ENCODE measurements at regions not wholly inside any gene's neighbourhood (a gene's known extent, or its start where the extent isn't known, plus 50 kb on each side); places are given as distances from the start of the nearest gene placed in this dataset.
"Not testable (repeated sequence)": the region's sequence is repeated elsewhere in the genome, so short reads cannot be mapped to it uniquely, and the experiment has no call there.

DNA sequence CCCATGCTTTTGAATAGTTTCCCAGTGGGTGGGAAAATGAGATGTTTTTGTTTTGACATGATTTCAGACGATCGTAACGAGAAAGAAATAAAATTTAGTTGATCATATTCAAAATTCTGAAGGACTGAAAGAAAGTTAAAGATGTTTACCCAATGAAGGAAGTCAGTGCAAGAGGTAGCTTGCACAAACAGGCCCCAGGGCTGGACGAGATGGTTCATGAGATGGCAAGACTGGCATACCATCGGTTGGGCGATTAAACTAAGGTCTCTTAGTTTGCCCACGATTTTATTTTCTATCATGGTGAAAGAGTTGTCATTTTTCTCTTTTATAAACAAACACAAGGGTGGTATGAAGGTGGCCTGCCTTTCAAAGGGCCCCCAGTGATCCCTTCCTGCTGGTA, 124.5 kb upstream of the TBX5 start:
- ChIA-PET CTCF (no interaction called here), POLR2A (interaction anchor here (0.6 kb wide), 1 partner anchor 1398 kb away, joined by 4 read pairs; no protein-coding TSS in a partner anchor)
- BruUV-seq (replicated peaks), result no TSS peak
- DNase-seq (ENCODE audit: unreplicated experiment), result no peak
- TF ChIP-seq, protein P1, sequence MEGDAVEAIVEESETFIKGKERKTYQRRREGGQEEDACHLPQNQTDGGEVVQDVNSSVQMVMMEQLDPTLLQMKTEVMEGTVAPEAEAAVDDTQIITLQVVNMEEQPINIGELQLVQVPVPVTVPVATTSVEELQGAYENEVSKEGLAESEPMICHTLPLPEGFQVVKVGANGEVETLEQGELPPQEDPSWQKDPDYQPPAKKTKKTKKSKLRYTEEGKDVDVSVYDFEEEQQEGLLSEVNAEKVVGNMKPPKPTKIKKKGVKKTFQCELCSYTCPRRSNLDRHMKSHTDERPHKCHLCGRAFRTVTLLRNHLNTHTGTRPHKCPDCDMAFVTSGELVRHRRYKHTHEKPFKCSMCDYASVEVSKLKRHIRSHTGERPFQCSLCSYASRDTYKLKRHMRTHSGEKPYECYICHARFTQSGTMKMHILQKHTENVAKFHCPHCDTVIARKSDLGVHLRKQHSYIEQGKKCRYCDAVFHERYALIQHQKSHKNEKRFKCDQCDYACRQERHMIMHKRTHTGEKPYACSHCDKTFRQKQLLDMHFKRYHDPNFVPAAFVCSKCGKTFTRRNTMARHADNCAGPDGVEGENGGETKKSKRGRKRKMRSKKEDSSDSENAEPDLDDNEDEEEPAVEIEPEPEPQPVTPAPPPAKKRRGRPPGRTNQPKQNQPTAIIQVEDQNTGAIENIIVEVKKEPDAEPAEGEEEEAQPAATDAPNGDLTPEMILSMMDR (IDR thresholded peaks at IDR 0.05; ENCODE audit: unreplicated experiment), result no peak
- Mint-ChIP-seq H3K9me3 (ENCODE audit: unreplicated experiment) (no peaks in the 10 kb centered on the region), H3K4me1 (ENCODE audit: insufficient read depth, unreplicated experiment) (no peaks in the 10 kb centered on the region), H3K27ac (ENCODE audit: low read depth, unreplicated experiment) (no peak overlapping the region), H3K36me3 (ENCODE audit: insufficient read depth, unreplicated experiment) (no peaks in the 10 kb centered on the region), H3K27me3 (ENCODE audit: insufficient read depth, unreplicated experiment) (peaks cover 6% of the 10 kb centered on the region), H3K4me3 (ENCODE audit: unreplicated experiment) (no peak overlapping the region)
- intact Hi-C loops (cut with micrococcal nuclease), result no loop called here

DNA sequence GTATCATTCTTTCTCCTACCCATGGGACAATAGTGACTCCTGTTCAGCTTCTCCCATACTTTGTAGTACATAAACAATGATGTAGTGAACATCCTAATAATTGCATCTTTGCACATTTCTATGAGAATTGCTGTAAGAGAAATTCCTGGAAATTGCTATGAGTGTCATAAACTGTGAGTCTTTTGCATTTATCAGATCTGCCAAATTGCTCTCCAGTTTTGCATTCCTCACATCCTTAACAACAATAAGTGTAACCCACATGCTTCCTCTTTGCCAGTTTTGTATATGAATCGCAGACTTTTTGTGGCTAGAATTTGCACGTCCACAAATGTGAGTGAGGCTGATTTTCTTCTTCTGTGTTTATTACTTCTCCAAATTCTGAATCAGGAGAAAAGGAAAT, 124.0 kb upstream of the TBX5 start:
- peaks cover 2% of the 10 kb centered on the region for H3K27me3 Mint-ChIP-seq (ENCODE audit: insufficient read depth, unreplicated experiment)
- ChIA-PET POLR2A (interaction anchor here (0.5 kb wide), 1 partner anchor 9 kb away, joined by 3 read pairs; no protein-coding TSS in a partner anchor), CTCF (interaction anchor here (1.0 kb wide), 1 partner anchor 549 kb away, joined by 3 read pairs; no protein-coding TSS in a partner anchor)
- TF ChIP-seq, protein P1 (IDR thresholded peaks at IDR 0.05; ENCODE audit: unreplicated experiment), result no peak
- intact Hi-C loops (cut with micrococcal nuclease), result no loop called here
- BruUV-seq (replicated peaks), result no TSS peak
- no peaks in the 10 kb centered on the region for H3K36me3 Mint-ChIP-seq (ENCODE audit: insufficient read depth, unreplicated experiment)
- no peaks in the 10 kb centered on the region for H3K9me3 Mint-ChIP-seq (ENCODE audit: unreplicated experiment)
- H3K4me3 Mint-ChIP-seq (ENCODE audit: unreplicated experiment), result no peak overlapping the region
- no peak overlapping the region for H3K27ac Mint-ChIP-seq (ENCODE audit: low read depth, unreplicated experiment)
- H3K4me1 Mint-ChIP-seq (ENCODE audit: insufficient read depth, unreplicated experiment), result no peaks in the 10 kb centered on the region
- no peak for DNase-seq (ENCODE audit: unreplicated experiment)

DNA sequence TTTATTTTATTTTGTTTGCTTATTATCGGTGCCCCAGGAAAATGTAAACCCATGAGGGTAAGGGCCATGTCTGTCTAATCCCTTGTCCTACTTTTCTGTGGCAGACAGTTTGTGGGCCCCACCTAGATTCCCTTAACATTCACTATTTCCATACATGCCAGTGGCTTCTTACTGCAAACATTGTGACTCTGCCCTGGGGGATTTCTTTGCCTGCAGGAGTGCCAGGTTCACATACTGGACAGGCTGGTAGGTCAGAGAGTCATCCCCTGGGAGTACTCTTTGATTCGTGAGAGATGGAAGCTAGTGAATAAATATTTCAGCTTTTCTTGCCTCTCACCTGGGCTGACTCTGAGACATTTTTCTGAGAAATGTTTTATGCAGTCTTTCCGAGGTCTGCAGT, 122.8 kb upstream of the TBX5 start:
- DNase-seq (ENCODE audit: unreplicated experiment), result no peak
- H3K27me3 Mint-ChIP-seq (ENCODE audit: insufficient read depth, unreplicated experiment), result no peaks in the 10 kb centered on the region
- CTCF ChIA-PET, result interaction anchor here (1.0 kb wide), 1 partner anchor 548 kb away, joined by 3 read pairs; no protein-coding TSS in a partner anchor

DNA sequence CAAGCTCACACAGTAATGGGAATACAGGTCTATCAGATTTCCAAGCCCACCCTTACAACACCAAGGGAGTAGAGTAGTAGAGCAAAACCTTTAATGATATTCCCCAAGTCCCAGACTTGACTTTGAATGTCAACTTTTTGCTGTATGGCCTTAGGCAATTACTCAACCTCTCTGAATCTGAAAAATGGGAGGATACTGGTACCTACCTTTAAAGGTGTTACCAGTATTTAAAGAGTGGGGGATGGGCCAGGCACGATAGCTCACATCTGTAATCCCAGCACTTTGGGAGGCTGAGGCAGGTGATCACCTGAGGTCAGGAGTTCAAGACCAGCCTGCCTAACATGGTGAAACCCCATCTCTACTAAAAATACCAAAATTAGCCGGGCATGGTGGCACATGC, 115.2 kb upstream of the TBX5 start:
- H3K27ac Mint-ChIP-seq (ENCODE audit: low read depth, unreplicated experiment); intact Hi-C loops (cut with micrococcal nuclease); H3K36me3 Mint-ChIP-seq (ENCODE audit: insufficient read depth, unreplicated experiment); H3K4me1 Mint-ChIP-seq (ENCODE audit: insufficient read depth, unreplicated experiment); H3K9me3 Mint-ChIP-seq (ENCODE audit: unreplicated experiment); H3K4me3 Mint-ChIP-seq (ENCODE audit: unreplicated experiment); BruUV-seq (replicated peaks); DNase-seq (ENCODE audit: unreplicated experiment): not testable (repeated sequence)
- H3K27me3 Mint-ChIP-seq (ENCODE audit: insufficient read depth, unreplicated experiment), result peaks cover 19% of the 10 kb centered on the region
- ChIA-PET POLR2A (interaction anchor here (0.6 kb wide), 1 partner anchor 9 kb away, joined by 3 read pairs; no protein-coding TSS in a partner anchor), CTCF (interaction anchor here (1.6 to 3.0 kb wide), 2 partner anchors 12 to 541 kb away, joined by 3 to 19 read pairs; no protein-coding TSS in a partner anchor)

More for the DNA sequence above, 122.8 kb upstream of the TBX5 start:
- Mint-ChIP-seq H3K27ac (ENCODE audit: low read depth, unreplicated experiment) (no peak overlapping the region), H3K4me3 (ENCODE audit: unreplicated experiment) (no peak overlapping the region), H3K36me3 (ENCODE audit: insufficient read depth, unreplicated experiment) (no peaks in the 10 kb centered on the region), H3K4me1 (ENCODE audit: insufficient read depth, unreplicated experiment) (no peaks in the 10 kb centered on the region), H3K9me3 (ENCODE audit: unreplicated experiment) (no peaks in the 10 kb centered on the region)
- intact Hi-C loops (cut with micrococcal nuclease), result no loop called here
- POLR2A ChIA-PET, result no interaction called here
- TF ChIP-seq, protein P1 (IDR thresholded peaks at IDR 0.05; ENCODE audit: unreplicated experiment), result no peak
- no TSS peak for BruUV-seq (replicated peaks)

Measured in MCF 10A (cell line).